HG02571 (cell line): ENCODE measurements at regions not wholly inside any gene's neighbourhood (a gene's known extent, or its start where the extent isn't known, plus 50 kb on each side); places are given as distances from the start of the nearest gene placed in this dataset.
A peak's percentile ranks its signal among the peaks of the same experiment; 100 is the strongest.
"Not testable (repeated sequence)": the region's sequence is repeated elsewhere in the genome, so short reads cannot be mapped to it uniquely, and the experiment has no call there.

ENCODE experiments used
- ATAC-seq: cut with Tn5 transposase; IDR thresholded peaks from one replicate; pipeline ENCODE4 v1.9.1; 2021; ENCODE audit warnings: mild to moderate bottlenecking, moderate library complexity; ENCODE audit not compliant: unreplicated experiment

DNA sequence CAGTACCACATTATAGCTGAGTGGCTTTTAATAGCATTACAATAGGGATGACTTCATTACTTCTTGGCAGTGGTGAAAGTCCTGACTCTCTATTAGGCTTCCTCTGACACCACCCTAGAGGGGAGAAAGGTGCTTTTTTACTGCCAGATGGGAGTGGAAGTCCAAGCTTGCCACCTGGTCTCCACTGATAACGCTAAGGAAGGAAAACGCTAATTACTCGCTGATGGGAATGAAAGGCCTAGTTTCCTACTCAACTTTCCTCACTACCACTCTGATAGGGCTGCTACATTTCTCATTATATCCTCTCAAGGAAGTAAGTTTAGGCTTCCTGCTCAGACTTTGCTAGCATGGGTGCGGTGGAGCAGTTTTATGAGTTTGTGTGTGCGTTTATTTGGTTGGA lies 62.3 kb upstream of the PAGE3 start:
- no peak for ATAC-seq

DNA sequence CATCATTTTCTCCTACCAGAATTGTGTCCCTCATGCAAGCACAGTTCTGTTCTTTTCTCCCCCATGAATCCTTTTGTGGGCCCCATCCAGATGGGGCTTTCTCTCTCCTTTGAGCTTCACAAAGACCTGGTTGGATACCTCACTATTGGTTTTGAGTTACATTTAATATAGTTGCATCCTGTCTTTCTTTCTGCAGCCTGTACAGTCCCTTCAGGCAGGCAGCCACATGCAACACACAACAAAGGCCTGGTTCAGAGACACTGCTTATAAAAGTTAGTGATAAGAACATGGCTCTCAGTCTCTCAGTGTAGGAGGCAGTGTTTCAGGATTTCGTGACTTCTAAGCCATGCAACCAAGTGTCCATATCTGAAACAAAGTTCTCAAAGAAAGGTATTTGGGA lies 70.6 kb upstream of the PAGE3 start:
- no peak for ATAC-seq

DNA sequence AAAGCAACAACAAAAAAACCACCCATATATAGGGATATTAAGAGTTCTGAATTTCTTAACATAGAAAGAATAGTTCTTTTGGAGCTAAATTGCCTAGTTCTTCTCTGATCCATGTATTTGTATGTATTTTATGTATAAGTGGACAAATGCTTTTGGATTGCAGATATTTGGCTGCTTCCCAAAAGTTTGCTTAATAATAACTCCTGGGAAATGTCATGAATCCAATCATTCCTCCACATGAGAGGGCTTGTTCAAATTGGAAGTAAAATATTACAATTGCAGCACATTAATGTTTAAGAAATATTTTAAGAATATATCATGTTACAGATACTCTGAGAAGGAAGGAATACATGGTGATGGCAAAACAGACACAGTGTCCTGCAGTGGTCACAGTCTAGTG lies 71.5 kb upstream of the PAGE3 start:
- ATAC-seq = no peak

DNA sequence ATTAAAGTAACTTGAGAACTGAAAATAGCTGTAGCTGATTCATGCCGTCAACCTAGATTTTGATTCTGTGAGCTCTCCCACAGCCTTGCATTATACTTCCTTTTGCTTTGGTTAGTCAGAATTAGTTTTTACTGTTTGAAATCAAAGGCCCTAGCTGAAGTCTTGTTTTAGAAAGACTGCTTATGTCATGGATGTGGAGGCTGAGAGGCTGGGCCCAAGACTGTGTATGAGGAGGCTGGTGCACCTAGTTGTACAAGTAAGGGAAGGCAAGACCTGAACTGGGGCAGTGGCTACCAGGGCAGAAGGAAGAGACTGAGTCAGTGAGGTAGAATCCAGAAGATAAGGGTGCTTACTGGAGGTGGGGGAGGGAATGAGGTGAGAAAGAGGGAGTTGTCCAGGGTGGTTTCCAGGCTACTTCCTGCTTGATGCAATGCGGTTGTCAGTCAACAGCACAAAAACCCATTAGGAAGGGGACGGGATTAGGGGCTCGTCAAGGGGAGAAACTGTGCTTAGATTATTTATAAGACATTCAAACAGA lies 76.2 kb upstream of the PAGE3 start:
- no peak for ATAC-seq

DNA sequence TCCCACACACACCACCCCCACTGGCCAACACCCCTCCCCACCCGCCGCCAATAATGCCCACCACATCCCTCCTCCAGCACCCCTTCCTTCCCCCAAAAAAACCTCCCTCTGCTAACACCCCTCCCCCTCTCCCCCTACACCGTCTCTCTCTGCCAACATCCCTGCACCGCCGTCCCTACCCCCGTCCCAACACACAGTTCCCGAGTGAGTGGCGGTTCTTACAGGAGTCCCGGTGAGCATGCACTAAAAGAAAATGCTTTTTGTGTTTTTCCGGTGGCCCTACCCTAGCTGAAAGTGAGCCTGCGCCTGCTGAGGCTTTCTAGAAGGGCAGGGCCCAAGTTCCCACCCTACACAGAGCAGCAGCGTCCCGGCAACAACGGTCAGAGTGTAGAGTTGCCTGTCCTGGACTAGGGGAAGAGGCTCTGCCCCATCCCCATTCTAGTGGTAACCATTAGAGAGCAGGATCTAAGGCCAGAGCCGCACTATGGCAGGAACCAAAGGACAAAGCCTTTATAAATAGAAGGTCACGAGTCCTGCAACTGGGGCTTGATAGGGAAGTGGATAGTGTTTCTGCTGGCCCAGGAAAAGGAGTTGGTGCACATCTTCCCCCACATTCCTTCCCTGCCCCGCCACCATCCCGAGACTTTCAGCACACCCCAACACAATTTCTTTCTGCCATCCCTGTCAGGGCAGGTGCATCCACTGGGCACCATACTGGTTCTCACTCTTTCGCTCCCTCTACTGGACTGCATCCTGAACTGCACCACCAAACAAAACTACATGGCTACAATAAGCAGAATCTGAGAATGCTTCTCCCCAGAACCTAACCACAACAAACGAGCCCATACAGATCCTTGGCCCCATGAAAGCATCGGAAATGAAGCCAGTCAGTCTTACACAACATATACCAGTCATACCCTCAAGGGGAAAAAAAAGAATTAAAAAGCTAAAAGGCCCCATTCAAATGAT lies 78.1 kb upstream of the PAGE3 start:
- peak; percentile 44 for ATAC-seq

DNA sequence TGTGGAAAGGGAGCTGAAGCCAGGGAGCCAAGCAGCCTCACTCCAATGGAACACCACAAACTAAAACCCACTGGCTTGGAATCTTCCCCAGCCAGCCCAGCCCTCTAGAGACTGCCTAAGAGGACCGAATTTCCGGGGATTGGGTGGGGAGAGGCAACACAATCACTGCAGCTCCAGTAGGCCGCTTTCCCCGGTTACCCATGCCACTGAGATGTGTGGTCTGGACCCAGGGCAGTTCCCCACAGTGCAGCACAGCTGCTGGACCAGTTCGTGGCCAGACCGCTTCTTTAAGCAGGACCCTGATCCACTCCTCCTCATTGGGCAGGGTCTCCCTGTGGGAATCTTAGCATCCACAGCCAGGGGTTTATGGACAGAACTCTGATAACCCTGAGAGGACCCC lies 91.9 kb upstream of the PAGE3 start:
- ATAC-seq = no peak

DNA sequence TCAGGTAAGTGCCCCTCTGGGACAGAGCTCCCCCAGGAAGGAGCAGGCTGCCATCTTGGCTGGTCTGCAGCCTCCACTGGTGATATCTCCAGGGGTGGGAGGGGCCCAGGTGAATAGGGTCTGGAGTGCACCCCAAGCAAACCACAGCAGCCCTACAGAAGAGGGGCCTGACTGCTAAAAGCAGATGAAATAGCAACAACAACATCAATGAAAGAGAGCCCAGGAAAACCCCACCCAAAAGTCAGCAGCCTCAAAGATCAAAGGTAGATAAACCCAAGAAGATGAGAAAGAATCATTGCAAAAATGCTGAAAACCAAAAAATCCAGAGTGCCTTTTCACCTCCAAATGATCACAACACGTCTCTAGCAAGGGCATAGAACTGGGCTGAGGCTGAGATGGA lies 92.5 kb upstream of the PAGE3 start:
- ATAC-seq = no peak

DNA sequence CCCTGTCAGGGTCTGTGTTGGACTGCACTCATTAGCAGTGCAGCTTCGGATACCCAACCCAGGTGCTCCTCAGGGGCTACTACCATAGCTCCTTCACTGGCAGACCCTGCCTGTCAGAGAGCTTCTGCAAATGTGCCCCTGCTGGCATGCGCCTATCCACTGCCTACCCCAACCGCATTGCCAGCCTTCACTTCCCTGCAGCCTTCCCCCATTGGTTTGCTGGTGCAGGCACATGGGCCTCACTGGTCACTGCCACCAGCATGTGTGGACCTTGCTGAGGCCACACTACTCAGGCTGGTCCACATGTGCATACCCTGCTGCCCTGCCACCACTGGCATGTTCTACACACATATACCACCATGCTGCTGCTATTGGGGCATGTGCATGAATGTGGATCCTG lies 72.5 kb upstream of the MAGEH1 start:
- ATAC-seq = no peak

DNA sequence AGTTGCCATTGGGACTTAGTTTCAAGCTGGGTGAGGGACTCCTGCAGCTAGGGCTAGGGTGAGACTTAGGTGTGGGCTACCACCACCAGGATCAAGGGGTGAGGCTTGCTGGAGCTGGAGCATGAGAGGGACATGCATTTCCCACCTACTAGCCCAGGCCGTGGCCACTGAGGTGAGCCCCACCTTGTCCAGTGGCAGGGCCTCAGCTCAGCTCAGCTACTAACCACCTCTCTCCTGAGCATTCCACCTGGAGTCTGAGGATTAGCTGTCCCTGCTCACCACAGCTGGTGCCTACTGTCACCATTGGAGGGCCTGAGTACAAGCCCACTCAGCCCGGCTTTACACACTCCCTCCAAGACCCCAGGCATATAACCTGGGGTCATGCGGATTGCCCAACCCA lies 62.6 kb upstream of the MAGEH1 start:
- no peak for ATAC-seq

DNA sequence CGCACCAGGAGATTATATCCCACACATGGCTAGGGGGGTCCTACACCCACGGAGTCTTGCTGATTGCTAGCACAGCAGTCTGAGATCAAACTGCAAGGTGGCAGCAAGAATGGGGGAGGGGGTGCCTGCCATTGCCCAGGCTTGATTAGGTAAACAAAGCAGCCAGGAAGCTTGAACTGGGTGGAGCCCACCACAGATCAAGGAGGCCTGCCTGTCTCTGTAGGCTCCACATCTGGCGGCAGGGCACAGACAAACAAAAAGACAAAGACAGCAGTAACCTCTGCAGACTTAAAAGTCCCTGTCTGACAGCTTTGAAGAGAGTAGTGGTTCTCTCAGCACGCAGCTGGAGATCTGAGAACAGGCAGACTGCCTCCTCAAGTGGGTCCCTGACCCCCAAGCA lies 55.1 kb upstream of the MAGEH1 start:
- not testable (repeated sequence) for ATAC-seq
